T-helper 2 cell treated with Interferon-gamma antibody and Interleukin-4, amounts not matched to agents 100 ng/mL and 5 ng/mL, for 36 hours (primary cell): ENCODE measurements at regions not wholly inside any gene's neighbourhood (a gene's known extent, or its start where the extent isn't known, plus 50 kb on each side); places are given as distances from the start of the nearest gene placed in this dataset.

Source experiments
- intact Hi-C: fragments of 100-400 bp; cut with micrococcal nuclease; formaldehyde crosslinking; loops from one replicate; pipeline ENCODE4 v1.15.1; 2023

DNA sequence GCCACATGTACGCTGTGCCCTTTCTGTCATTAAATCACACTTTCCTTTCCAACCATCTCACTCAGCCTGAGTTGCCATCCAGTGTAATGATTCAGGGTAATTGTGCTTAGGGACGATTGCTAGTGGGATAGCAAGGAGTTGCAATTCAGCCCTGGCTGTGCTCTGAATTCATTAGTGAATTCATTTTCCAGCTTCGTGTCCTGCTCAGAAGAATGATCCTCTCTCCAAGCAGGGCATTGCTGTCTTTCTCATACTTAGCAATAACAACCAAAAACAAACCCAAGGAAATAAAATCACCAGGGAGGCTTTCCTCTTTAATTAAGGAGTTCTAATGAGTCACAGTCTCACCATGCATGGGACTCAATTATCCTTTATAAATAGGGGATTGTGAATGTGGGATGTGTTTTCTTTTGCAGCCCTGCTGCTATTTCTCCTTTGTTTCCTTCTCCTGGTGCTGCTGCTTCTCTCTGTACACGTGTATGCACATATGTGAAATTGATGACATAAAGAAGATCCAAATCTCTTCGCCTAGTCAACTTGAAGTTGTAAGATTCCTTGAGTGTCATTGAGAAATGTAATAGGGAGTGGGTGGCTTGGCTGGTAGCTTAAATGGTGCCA lies 167.0 kb downstream of the TSEN15 start:
- intact Hi-C loops = no loop called here

DNA sequence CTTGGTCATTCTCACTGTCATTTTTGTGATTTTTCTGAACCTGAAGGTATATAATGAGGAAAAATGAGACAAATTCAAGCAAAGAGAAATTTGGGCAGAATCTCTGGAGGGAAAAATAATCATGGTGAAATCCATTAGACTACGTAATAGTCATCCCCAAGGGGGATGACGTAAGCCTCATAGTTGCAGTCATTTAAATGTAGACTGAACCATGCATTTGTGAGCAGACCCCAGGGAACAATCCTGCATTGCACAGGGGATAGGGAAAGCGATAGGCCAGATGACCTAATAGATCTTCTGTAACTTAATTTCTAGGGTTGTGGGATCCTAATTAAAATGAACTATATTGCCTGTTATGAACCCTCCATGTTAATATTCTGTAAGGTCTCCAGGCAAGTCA lies 167.4 kb upstream of the C1orf21 start:
- intact Hi-C loops = no loop called here

DNA sequence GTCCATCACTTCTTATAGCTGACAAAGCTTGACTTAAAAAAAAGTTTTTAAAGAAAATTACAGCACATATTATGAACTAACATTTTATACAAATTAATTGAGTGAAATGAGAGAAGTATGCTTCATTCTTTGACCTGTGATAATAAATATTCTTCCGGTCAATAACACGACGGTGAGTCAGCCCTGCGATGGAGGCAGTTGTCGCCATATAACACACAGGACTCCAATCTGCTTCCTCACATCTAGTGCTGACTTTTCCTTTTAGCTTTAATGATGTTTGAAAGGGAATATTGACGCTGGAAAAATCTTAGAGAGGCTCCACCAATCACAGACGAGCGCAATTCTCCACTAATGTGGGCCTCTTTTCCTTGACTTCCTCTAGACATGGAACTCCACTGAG lies 166.9 kb upstream of the C1orf21 start:
- intact Hi-C loops = loop anchor here (10.0 kb wide), 1 partner anchor 305 kb away; no protein-coding TSS in a partner anchor

DNA sequence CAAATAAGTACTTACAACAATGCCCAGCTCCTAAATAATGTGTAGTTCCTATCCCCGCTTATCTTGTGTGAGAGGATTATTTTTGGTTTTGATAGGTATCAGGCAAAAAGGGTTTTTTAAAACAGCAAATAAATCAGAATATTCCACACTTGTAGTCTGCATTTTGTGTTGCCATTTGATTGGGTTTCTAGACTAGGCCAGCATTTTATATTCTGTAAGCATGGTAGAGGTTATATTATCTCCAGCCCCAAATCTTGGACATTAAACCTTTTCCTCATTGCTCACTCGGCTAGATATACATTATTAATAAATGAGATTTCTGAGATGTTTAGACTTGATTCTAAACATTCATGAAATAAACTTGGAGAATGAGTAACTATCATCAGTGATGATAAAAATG lies 165.7 kb upstream of the C1orf21 start:
- intact Hi-C loops = loop anchor here (10.0 kb wide), 1 partner anchor 306 kb away; no protein-coding TSS in a partner anchor

DNA sequence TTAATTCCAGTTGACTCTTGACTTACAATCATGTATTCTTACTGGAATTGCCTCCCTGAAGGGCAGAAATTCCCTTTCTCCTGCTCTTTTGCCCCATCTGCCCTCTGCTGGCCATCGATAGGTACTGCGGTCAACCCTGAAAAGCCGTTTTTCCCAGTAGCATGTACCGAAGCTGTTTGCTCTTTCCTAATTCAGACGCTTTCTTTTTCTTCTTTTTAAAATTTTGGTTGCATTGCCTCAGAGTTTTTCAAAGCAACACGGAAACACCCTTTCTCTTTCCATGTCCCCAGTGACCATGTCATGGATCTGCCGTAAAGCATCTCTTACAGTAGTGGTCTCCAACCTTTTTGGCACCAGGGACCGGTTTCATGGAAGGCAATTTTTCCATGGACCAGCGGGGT lies 164.2 kb upstream of the C1orf21 start:
- intact Hi-C loops = loop anchor here (1.0 to 10.0 kb wide), 4 partner anchors 147 to 567 kb away; no protein-coding TSS in a partner anchor

DNA sequence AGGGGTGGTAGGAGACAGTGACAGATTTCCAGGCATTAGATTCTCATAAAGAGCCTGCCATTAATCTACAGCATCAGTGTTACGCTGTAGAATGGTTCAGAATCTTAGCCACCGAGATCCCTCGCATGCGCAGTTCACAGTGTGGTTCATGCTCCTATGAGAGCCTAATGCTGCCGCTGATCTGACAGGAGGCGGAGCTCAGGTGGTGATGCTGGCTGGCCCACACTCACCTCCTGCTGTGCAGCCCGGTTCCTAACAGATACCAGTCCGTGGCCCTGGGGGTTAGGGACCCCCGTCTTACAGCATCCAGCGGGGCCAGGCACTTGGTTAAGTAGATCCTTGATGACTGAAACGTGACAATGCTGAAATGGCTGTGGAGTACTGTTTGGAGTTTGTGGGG lies 163.6 kb upstream of the C1orf21 start:
- intact Hi-C loops = loop anchor here (10.0 kb wide), 1 partner anchor 308 kb away; no protein-coding TSS in a partner anchor

DNA sequence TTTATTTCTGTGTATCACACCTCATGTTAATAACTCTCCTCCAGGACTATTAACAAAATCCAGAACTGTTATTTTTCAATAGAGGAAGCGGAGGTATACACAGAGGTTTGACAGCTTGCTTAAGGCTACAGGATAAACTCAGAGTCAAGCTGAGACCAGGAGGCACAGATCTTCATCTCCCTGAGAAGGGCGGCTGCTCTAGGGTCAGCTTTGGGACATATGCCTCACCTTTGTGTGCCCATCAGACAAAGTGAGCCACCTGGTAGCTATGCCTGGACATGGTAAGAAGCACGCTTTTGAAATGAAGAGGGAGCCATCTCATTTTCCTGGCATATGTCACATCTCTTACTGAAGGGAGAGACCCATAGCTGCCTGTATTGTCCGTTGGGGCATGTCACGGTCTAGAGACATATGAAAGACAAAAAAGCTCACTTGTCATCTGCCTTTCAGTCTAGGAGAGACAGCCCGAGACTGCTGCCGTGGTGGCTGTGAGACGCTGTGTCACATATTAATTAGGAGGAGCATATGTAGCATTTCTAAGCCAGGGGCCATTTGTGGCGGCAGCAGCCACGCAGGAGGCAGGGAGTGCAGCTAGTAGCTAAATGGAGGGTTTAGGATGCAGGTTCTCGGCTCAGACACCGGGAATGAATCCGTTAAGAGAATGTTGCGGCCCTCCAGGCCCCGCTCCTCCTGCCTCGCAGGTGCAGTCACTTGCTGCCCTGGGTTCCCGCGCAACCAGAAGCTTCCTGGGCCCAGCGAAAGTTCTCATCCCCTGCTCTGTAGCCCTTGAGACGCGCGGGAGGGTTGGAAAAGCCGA lies 161.3 kb upstream of the C1orf21 start:
- intact Hi-C loops = loop anchor here (10.0 kb wide), 1 partner anchor 311 kb away; no protein-coding TSS in a partner anchor

DNA sequence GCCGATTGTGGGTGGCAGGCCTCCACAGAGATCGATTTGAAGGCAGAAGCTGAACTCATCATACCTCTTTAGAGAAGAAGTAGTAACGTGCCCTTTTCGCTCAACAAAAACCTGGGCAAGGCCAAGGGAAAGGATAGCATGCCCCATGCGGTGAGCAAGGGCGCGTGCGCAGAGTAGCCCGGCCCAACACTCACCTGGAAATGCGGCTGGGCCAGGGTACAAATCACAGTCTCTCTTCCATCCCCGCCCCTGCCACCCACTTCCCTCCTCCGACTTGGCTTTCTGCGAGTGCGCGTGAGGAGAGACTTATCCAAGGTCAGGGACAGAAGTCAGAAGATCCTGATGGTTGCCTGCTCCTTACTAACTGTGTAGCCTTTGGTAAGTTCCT lies 160.7 kb upstream of the C1orf21 start:
- intact Hi-C loops = loop anchor here (10.0 kb wide), 1 partner anchor 311 kb away; no protein-coding TSS in a partner anchor

DNA sequence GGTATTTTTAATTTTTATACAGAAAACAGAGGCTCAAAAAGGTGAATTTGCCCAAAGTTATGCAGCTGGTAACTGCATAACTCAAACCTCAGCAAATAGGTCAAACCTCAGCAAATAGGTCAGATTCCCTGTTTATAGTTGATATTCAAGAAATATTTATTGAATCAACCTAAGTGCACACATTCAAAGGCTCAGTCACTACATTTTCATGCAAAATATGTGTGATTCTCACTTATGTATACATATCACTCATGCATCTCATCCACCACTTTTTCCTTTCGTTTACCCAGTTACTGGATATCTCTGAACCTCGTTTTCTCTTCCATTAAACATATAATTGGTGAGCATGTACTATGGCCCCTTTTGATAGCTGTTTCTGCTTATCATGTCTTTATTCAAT lies 158.3 kb upstream of the C1orf21 start:
- intact Hi-C loops = loop anchor here (10.0 kb wide), 1 partner anchor 314 kb away; no protein-coding TSS in a partner anchor

DNA sequence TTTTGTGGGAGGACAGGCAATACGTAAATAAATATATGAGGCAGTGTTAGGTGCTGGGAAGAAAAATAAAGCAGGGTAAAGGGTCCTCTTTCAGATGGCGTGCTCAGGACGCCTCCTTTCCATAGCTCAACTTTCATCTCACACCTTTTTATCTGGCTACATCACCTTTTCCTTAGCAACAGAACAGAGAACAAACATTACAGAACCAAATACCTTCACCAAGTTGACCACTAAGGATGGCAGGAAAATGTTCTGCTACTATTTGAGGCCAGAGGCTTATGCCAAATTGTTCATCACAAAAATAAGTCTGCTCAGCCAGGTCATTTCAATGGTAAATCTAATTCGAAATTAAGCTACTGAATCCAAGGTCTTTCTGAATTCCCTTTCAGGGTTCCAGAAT lies 149.2 kb upstream of the C1orf21 start:
- intact Hi-C loops = no loop called here

DNA sequence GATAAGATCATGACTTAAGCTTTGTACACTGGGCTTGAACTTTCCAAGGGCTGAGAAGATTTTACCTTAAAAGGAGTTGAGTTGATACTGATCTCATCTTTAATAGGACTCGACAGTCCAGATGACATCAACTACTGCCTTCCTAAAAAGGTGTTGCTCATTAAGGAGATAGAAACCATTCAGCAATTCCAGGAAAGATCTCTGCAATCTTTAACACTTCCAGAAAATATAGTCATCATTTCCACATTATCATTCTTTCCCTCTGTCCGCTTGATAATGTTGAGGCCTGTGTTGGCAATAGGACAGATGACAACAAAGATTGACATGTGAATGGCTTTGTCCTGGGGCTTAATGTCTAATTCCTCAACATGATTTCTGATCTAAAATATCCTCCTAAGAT lies 145.4 kb upstream of the C1orf21 start:
- intact Hi-C loops = no loop called here

DNA sequence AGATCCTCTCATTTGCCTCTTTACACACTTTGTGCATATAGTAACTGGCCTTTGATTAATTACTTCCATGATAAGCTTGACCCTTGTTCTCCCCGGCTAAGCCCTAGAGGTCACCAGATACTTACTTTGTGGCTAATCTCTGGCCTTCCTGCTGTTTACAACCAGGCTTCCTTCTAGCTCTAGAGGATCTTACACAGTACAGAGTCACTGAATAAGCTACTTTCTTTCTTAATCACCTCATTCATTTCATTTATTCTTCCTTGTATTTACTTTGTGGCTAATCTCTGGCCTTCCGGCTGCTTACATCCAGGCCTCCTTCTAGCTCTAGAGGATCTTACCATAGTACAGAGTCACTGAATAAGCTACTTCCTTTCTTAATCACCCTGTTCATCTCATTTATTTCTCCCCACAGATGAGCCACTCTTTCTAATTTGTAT lies 144.3 kb upstream of the C1orf21 start:
- intact Hi-C loops = no loop called here

DNA sequence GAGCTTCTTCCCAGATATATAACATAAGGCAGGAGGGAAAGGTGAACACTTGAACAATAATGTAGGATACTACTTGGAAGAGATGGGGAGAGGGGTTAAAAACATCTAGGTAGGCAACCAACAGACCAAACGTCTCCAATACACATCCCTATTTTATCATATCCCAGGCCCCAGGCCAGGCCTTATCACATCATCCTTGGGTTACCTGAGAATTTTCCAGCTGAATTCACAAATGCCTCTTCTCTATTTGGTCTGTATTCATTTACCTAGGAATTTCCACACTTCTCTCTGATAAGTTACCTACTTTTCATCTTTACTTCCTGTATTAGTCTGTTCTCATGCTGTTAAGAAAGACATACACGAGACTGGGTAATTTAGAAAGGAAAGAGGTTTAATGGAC lies 141.9 kb upstream of the C1orf21 start:
- intact Hi-C loops = no loop called here

DNA sequence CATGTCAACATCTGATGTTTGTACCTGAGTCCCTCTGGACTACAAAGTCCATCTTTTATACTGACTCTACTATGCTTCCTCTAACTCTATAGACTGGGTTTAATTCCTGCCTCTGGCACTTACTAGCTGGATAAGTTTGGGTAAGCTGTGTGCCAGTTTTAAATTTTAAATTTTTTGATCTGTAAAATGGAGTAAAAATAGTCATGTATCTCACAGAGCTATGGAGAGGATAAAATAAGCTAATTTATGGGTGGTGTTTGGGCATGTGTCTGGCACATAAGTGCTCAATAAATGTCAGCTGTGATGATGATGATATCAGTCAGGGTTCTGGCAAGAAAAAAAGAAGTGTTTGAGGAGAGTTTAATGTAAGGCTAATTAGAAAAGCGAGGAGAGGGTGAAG lies 139.2 kb upstream of the C1orf21 start:
- intact Hi-C loops = no loop called here

DNA sequence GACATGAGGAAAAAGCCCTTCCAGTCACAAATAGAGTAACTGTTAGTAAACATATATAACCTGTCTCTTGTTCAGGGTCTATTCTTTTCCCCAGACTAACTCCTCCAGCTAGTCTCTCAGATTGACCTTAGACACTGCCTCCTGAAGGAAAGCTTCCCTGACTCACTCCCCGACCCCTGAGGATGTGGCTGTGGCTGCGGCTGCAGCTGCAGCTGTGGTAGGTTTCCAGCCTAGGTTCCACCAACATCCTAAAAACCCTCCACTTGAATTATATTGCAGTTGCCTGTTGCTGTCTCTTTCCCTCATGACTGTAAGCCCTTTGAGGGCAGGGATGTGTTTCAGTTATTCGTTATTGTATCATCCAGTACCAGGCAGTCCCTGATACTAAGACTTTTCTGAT lies 132.9 kb upstream of the C1orf21 start:
- intact Hi-C loops = no loop called here

DNA sequence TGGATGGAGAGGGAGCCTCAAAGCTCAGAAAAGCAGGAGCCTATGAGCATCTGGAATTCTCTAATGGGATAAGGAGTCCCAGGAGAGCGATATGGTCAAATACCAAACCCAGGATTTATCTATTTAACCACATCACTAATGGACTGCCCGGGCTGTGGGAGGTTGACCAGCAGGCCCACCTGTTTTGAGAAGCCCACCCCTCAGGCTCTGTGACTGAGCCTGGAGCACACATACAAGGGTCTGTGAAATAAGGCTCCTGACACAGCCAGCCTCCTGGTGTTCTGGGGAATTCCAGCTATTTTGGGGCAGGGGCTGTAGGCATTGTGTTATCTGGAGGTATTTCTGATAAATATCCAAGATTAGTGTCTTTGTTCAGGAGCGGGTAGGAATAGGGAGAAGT lies 132.0 kb upstream of the C1orf21 start:
- intact Hi-C loops = no loop called here

DNA sequence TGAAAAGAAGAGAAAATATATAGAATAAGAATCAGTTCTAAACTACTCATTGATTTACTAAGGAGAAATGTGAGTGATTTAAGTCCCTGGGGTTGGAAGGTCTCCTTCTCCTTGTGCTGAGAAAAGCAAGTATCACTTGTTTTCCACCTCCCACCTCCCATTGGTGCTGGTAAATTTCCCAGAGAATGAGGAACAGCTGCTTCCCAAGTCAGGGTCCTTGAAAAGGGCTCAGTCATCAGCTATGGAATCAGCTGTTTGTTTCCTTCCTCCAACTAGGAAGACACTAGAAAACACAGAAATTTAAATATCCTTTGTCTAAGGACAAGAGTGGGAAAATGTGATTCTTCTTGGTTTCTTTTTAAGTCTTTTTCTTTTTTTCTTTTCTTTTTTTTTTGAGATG lies 131.3 kb upstream of the C1orf21 start:
- intact Hi-C loops = no loop called here

DNA sequence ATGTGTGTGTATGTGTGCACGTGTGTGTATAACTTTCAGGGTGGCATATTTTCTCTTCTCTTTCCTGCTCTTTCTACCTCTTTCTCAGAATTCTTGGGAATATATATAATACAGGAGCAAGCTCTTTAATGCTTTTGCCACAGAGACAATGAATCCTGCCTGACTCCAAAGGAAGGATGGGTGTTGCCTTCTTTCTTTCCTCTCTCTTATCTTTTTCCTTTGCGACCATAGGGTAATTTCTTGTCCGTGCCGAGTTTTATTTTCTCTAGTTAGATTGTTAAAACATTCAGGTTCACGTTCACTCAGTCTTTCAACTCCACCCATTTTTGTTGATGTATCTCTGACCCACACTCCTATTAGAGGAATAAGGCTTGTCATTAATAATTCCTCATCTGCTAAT lies 129.0 kb upstream of the C1orf21 start:
- intact Hi-C loops = no loop called here

DNA sequence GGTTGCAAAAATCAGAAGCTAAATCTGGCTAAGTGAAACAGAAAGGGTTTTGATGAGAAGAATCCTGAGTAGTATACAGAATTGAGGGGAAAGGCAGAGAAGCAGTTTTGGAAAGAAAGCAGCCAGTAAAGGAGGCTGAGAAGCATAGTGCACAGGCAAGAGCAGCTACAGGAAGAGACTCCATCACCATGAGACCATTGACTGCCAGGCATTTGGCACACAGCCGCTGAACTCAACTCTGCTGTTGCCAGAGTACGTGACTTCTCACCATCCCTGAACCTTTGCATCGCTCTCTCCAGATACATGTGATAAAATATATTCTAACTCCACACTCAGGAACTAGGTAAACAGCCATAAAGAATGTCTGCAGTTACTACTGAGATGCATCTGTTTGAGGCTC lies 128.3 kb upstream of the C1orf21 start:
- intact Hi-C loops = no loop called here

DNA sequence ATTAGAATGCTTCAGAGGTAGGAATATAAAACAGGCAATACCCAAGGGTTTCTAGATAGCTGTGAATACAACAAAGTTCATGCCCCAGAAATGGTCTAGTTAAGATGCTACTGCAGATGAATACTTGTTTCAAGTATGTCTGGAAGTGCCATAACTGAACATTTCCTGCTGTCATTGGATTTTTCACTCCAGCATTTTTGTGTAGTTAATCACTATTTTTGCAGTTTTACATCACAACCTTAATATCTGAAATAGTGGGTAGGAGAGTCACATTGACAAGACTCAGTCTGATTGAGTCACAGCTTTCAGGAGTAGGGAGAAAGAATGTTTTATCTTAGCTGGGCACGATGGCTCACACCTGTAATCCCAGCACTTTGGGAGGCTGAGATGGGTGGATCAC lies 126.4 kb upstream of the C1orf21 start:
- intact Hi-C loops = no loop called here

DNA sequence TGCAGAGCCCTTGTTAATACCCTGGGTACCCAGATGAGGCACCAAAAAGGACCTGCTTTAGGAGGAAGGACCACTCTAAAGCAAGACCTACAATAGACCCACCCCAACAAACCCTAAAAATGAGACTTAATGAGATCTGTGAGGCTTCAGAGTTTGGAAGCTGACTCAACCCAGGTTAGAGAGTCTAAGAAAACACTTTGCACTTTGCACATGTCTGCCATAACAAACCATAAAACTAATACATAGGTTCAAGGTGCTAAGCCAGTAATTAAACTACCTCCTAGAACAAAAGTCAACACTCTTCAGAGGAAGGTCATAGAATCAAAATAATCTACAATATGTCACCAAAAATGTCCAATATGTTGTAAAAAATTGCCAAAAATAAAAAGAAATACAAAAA lies 124.7 kb upstream of the C1orf21 start:
- intact Hi-C loops = no loop called here

DNA sequence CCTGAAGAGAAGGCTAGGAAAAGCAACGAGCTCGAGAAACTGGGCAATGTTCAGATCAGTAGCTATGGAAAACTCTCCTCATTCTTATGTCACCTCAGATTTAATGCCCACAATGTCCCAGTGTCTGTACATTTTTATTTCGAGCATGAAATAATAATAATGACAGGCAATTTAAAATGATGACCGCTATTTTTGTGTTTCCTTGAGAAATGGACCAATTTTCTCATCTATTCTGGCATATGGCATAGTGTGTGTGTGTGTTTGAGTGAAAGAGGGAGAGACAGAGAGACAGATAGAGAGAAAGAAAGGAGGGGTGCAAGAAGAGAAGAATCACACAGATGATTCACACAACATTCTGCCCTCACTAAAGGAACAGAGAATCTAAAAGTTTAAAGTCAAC lies 119.1 kb upstream of the C1orf21 start:
- intact Hi-C loops = no loop called here

DNA sequence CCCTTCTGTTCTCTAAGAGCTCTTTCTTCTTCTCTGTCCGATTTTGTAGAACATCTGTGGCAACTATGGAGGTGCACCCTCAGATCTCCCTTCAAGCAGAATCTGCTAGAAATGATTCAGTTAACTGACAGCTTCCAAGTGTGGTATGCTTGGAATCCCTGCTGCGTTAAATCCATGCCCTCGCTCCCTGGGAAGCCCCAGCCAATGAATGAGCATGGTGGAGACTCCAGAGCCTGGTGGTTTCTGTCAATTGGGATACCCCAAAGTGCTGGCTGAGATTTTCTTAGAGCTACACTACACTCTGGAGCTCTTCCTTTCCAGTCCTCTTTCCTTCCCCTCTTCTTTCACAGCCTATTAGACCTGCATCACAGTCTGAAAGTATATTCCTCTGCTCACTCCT lies 116.3 kb upstream of the C1orf21 start:
- intact Hi-C loops = no loop called here
